DOHH2 (cell line): ENCODE measurements at regions not wholly inside any gene's neighbourhood (a gene's known extent, or its start where the extent isn't known, plus 50 kb on each side); places are given as distances from the start of the nearest gene placed in this dataset.

Experiments used
- CTCF ChIP-seq: fragments of 200-600 bp; sonication (generic); IDR thresholded peaks from one replicate; pipeline ENCODE4 v1.5.1; 2014; ENCODE audit warnings: antibody characterized with exemption, mild to moderate bottlenecking, low read depth, low read length; ENCODE audit not compliant: poor library complexity, severe bottlenecking
- EZH2phosphoT487 ChIP-seq: fragments of 200-600 bp; sonication (generic); IDR thresholded peaks from 2 replicates; pipeline ENCODE4 v1.6.1; 2017; ENCODE audit warnings: borderline replicate concordance, mild to moderate bottlenecking, antibody characterized with exemption, low read length, moderate library complexity, mixed read lengths

- no peak for TF ChIP-seq CTCF
- no peak for TF ChIP-seq EZH2phosphoT487
Observed at GRCh38 chr2:6359964-6360363, 505.7 kb downstream of the CMPK2 start.
